ENCODE measurements at regions not wholly inside any gene's neighbourhood (a gene's known extent, or its start where the extent isn't known, plus 50 kb on each side); places are given as distances from the start of the nearest gene placed in this dataset.

GRCh38 chr12:48413388-48413787, 59.0 kb upstream of the ANP32D start:
- no peak for TF ChIP-seq POLR2A (IDR thresholded peaks at IDR 0.05)
- TF ChIP-seq, protein P1, sequence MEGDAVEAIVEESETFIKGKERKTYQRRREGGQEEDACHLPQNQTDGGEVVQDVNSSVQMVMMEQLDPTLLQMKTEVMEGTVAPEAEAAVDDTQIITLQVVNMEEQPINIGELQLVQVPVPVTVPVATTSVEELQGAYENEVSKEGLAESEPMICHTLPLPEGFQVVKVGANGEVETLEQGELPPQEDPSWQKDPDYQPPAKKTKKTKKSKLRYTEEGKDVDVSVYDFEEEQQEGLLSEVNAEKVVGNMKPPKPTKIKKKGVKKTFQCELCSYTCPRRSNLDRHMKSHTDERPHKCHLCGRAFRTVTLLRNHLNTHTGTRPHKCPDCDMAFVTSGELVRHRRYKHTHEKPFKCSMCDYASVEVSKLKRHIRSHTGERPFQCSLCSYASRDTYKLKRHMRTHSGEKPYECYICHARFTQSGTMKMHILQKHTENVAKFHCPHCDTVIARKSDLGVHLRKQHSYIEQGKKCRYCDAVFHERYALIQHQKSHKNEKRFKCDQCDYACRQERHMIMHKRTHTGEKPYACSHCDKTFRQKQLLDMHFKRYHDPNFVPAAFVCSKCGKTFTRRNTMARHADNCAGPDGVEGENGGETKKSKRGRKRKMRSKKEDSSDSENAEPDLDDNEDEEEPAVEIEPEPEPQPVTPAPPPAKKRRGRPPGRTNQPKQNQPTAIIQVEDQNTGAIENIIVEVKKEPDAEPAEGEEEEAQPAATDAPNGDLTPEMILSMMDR (IDR thresholded peaks at IDR 0.05 in 8 of 11, conservative IDR thresholded peaks at IDR 0.05 in 3 of 11): no peak
